ENCODE measurements at regions not wholly inside any gene's neighbourhood (a gene's known extent, or its start where the extent isn't known, plus 50 kb on each side); places are given as distances from the start of the nearest gene placed in this dataset.

GRCh38 chr2:196565982-196566381, 73.5 kb upstream of the CCDC150 start:
- TF ChIP-seq GATA3 (IDR thresholded peaks at IDR 0.05; ENCODE audit: low read depth, low read length) (no peak), GATA2 (IDR thresholded peaks at IDR 0.05; ENCODE audit: low read depth, low read length) (no peak)

GRCh38 chr2:196566961-196567666, 72.4 kb upstream of the CCDC150 start:
- no peak for TF ChIP-seq GATA3 (IDR thresholded peaks at IDR 0.05; ENCODE audit: low read depth, low read length)
- no peak for TF ChIP-seq GATA2 (IDR thresholded peaks at IDR 0.05; ENCODE audit: low read depth, low read length)

GRCh38 chr2:196568506-196568905, 71.0 kb upstream of the CCDC150 start:
- TF ChIP-seq GATA2 (IDR thresholded peaks at IDR 0.05; ENCODE audit: low read depth, low read length): no peak
- TF ChIP-seq GATA3 (IDR thresholded peaks at IDR 0.05; ENCODE audit: low read depth, low read length): no peak

- no peak for TF ChIP-seq GATA3 (IDR thresholded peaks at IDR 0.05; ENCODE audit: low read depth, low read length)
- no peak for TF ChIP-seq GATA2 (IDR thresholded peaks at IDR 0.05; ENCODE audit: low read depth, low read length)
Observed at GRCh38 chr2:196584903-196585302, 54.6 kb upstream of the CCDC150 start.

GRCh38 chr2:196586511-196586991, 53.0 kb upstream of the CCDC150 start:
- TF ChIP-seq GATA2 (IDR thresholded peaks at IDR 0.05; ENCODE audit: low read depth, low read length) (no peak), GATA3 (IDR thresholded peaks at IDR 0.05; ENCODE audit: low read depth, low read length) (no peak)

GRCh38 chr2:196587056-196587455, 52.5 kb upstream of the CCDC150 start:
- TF ChIP-seq GATA3 (IDR thresholded peaks at IDR 0.05; ENCODE audit: low read depth, low read length) (no peak), GATA2 (IDR thresholded peaks at IDR 0.05; ENCODE audit: low read depth, low read length) (no peak)

- TF ChIP-seq GATA3 (IDR thresholded peaks at IDR 0.05; ENCODE audit: low read depth, low read length) (no peak), GATA2 (IDR thresholded peaks at IDR 0.05; ENCODE audit: low read depth, low read length) (no peak)
Observed at GRCh38 chr2:196587739-196588138, 51.8 kb upstream of the CCDC150 start.

- no peak for TF ChIP-seq GATA2 (IDR thresholded peaks at IDR 0.05; ENCODE audit: low read depth, low read length)
- no peak for TF ChIP-seq GATA3 (IDR thresholded peaks at IDR 0.05; ENCODE audit: low read depth, low read length)
Observed at GRCh38 chr2:196589419-196589818, 50.1 kb upstream of the CCDC150 start.

Data from SH-SY5Y (cell line).